Left lung (tissue), 4 donors: ENCODE measurements at regions not wholly inside any gene's neighbourhood (a gene's known extent, or its start where the extent isn't known, plus 50 kb on each side); places are given as distances from the start of the nearest gene placed in this dataset.
"Not testable (repeated sequence)": the region's sequence is repeated elsewhere in the genome, so short reads cannot be mapped to it uniquely, and the experiment has no call there.

Experiments
- ATAC-seq: fragments of 200-7000 bp; cut with Tn5 transposase; one replicate; pipeline ENCODE4 v1.9.1; 2020; ENCODE audit warnings: moderate library complexity
- DNase-seq, 4 donors: peaks; one replicate each; pipeline ENCODE4 v3.0.0-alpha.2; 2013 to 2020
- H3K27ac ChIP-seq, 2 donors: fragments of 200-600 bp; sonication (generic) in 1 of 2; one replicate each; pipeline versions ENCODE4 v1.5.0 to v1.8.0; 2020 to 2021
- H3K27me3 ChIP-seq, 2 donors: fragments of 200-600 bp; sonication (generic) in 1 of 2; one replicate each; pipeline versions ENCODE4 v1.5.0 to v1.8.0; 2020 to 2021
- H3K36me3 ChIP-seq, 2 donors: fragments of 200-600 bp; sonication (generic) in 1 of 2; one replicate each; pipeline versions ENCODE4 v1.5.0 to v1.8.0; 2020 to 2021
- H3K4me1 ChIP-seq, 2 donors: fragments of 200-600 bp; one replicate each; pipeline ENCODE4 v1.8.0; 2021
- H3K4me3 ChIP-seq, 2 donors: fragments of 200-600 bp; sonication (generic) in 1 of 2; one replicate each; pipeline versions ENCODE4 v1.5.0 to v1.8.0; 2020 to 2021; ENCODE audit warnings: mild to moderate bottlenecking in 1 of 2
- H3K9me3 ChIP-seq, 2 donors: fragments of 200-600 bp; sonication (generic) in 1 of 2; one replicate each; pipeline versions ENCODE4 v1.5.0 to v1.8.0; 2020 to 2021
- CTCF ChIP-seq, 2 donors: fragments of 200-600 bp; sonication (generic) in 1 of 2; IDR thresholded peaks; one replicate each; pipeline versions ENCODE4 v1.5.0 to v1.8.0; 2021; ENCODE audit warnings: antibody characterized with exemption in 2 of 2
- intact Hi-C, 2 donors: fragments of 100-400 bp; cut with DNase I; formaldehyde crosslinking; loops; one replicate each; pipeline versions ENCODE4 v1.11.2 to v1.14.2; 2022
- donor health status: DM: no; HTN: yes; CAD: no.
- donor health status: DM: no; HTN: no; CAD: no.

- H3K27me3 ChIP-seq, DNase-seq, H3K4me1 ChIP-seq, H3K4me3 ChIP-seq, intact Hi-C loops, H3K36me3 ChIP-seq, ATAC-seq, H3K27ac ChIP-seq, H3K9me3 ChIP-seq: not testable (repeated sequence)
These were observed 52.6 kb upstream of the MRPS30 start for GRCh38 chr5:44756097-44756496.

GRCh38 chr5:44747396-44747795 is 61.4 kb upstream of the MRPS30 start:
- intact Hi-C loops: no loop called here
- TF ChIP-seq CTCF (IDR thresholded peaks at IDR 0.05): no peak
- H3K36me3 ChIP-seq: no peaks in the 10 kb centered on the region
- no peak overlapping the region for H3K4me3 ChIP-seq
- H3K4me1 ChIP-seq: no peaks in the 10 kb centered on the region
- ATAC-seq: no peak
- no peaks in the 10 kb centered on the region for H3K27me3 ChIP-seq
- H3K27ac ChIP-seq: no peak overlapping the region
- H3K9me3 ChIP-seq: no peaks in the 10 kb centered on the region
- no peak for DNase-seq

GRCh38 chr5:44740660-44741059 is 68.1 kb upstream of the MRPS30 start:
- H3K4me1 ChIP-seq: no peaks in the 10 kb centered on the region
- no peak overlapping the region for H3K27ac ChIP-seq
- H3K27me3 ChIP-seq: no peaks in the 10 kb centered on the region
- no peak overlapping the region for H3K4me3 ChIP-seq
- intact Hi-C loops: no loop called here
- ATAC-seq (no peak), DNase-seq (no peak)
- no peak for TF ChIP-seq CTCF (IDR thresholded peaks at IDR 0.05)
- no peaks in the 10 kb centered on the region for H3K9me3 ChIP-seq
- no peaks in the 10 kb centered on the region for H3K36me3 ChIP-seq

GRCh38 chr5:44729536-44729935 is 79.2 kb upstream of the MRPS30 start:
- no peaks in the 10 kb centered on the region for H3K36me3 ChIP-seq
- H3K4me1 ChIP-seq: no peaks in the 10 kb centered on the region
- no peak overlapping the region for H3K4me3 ChIP-seq
- intact Hi-C loops: no loop called here
- ATAC-seq (no peak), DNase-seq (no peak)
- no peaks in the 10 kb centered on the region for H3K27me3 ChIP-seq
- H3K9me3 ChIP-seq: peaks cover 0 to 8% of the 10 kb centered on the region in 2 donors
- H3K27ac ChIP-seq: no peak overlapping the region
- TF ChIP-seq CTCF (IDR thresholded peaks at IDR 0.05): no peak

- no peak overlapping the region for H3K27ac ChIP-seq
- no peaks in the 10 kb centered on the region for H3K27me3 ChIP-seq
- no peak for TF ChIP-seq CTCF (IDR thresholded peaks at IDR 0.05)
- no peaks in the 10 kb centered on the region for H3K4me1 ChIP-seq
- H3K36me3 ChIP-seq: no peaks in the 10 kb centered on the region
- DNase-seq: no peak
- ATAC-seq: peak; percentile 93
- no peak overlapping the region for H3K4me3 ChIP-seq
- peaks cover 0 to 6% of the 10 kb centered on the region in 2 donors for H3K9me3 ChIP-seq
- intact Hi-C loops: no loop called here
These were observed 81.6 kb upstream of the MRPS30 start for GRCh38 chr5:44727100-44727499.

- DNase-seq (no peak), ATAC-seq (no peak)
- intact Hi-C loops: no loop called here
- Histone ChIP-seq H3K4me1 (no peaks in the 10 kb centered on the region), H3K27me3 (no peaks in the 10 kb centered on the region), H3K4me3 (no peak overlapping the region), H3K9me3 (no peaks in the 10 kb centered on the region), H3K36me3 (no peaks in the 10 kb centered on the region), H3K27ac (no peak overlapping the region)
- TF ChIP-seq CTCF (IDR thresholded peaks at IDR 0.05): no peak
These were observed 88.9 kb upstream of the MRPS30 start for GRCh38 chr5:44719856-44720255.
